ENCODE measurements at regions not wholly inside any gene's neighbourhood (a gene's known extent, or its start where the extent isn't known, plus 50 kb on each side); places are given as distances from the start of the nearest gene placed in this dataset.
"Not testable (repeated sequence)": the region's sequence is repeated elsewhere in the genome, so short reads cannot be mapped to it uniquely, and the experiment has no call there.

GRCh38 chr16:21336231-21336630, 58.1 kb upstream of the CRYM start:
- no peak overlapping the region for H3K4me2 ChIP-seq (ENCODE audit: low read length)
- CTCF ChIA-PET: no interaction called here

GRCh38 chr16:21334188-21335146, 56.4 kb upstream of the CRYM start:
- H3K9ac ChIP-seq (ENCODE audit: low read length); H3K4me2 ChIP-seq (ENCODE audit: low read length); H3K4me3 ChIP-seq (replicated peaks in 1 of 2; ENCODE audit: low read depth in 1 of 2, low read length in 2 of 2); BruUV-seq (replicated peaks); H3K27ac ChIP-seq (ENCODE audit: low read depth, low read length); ATAC-seq; POLR2A ChIA-PET; H4K20me1 ChIP-seq (ENCODE audit: insufficient read depth); CTCF ChIA-PET; H3K9me2 ChIP-seq (ENCODE audit: insufficient read depth); H3K27me3 ChIP-seq (ENCODE audit: insufficient read depth, low read length); H3K4me1 ChIP-seq (ENCODE audit: control insufficient read depth in 1 of 2, insufficient read depth in 2 of 2, low read length in 2 of 2); RAD21 ChIA-PET (ENCODE audit: low non-redundant PET in 1 of 2, low total read pairs in 2 of 2, uncharacterized antibody in 2 of 2, unreplicated experiment in 2 of 2); H3K79me2 ChIP-seq (ENCODE audit: insufficient read depth, low read length); H3K36me3 ChIP-seq (ENCODE audit: control insufficient read depth in 1 of 2, insufficient read depth in 2 of 2, low read length in 2 of 2); DNase-seq (ENCODE audit: low read depth, low spot score); intact Hi-C loops (cut with micrococcal nuclease); H3K9me3 ChIP-seq (ENCODE audit: control insufficient read depth in 1 of 2, insufficient read depth in 1 of 2, low read depth in 1 of 2, low read length in 2 of 2); H2AFZ ChIP-seq (ENCODE audit: low read depth, low read length, poor library complexity, severe bottlenecking): not testable (repeated sequence)

More at GRCh38 chr16:21336231-21336630, 58.1 kb upstream of the CRYM start:
- TF ChIP-seq POLR2AphosphoS5 (IDR thresholded peaks at IDR 0.05; ENCODE audit: low read depth, low read length) (no peak), ATF3 (IDR thresholded peaks at IDR 0.05) (no peak), ZFX (IDR thresholded peaks at IDR 0.05) (no peak), MAX (IDR thresholded peaks at IDR 0.05) (no peak), POLR2A (IDR thresholded peaks at IDR 0.05; ENCODE audit: borderline replicate concordance, extremely low read depth, insufficient read depth, insufficient read length) (no peak)
- Histone ChIP-seq H3K27me3 (ENCODE audit: insufficient read depth, low read length) (no peaks in the 10 kb centered on the region), H3K4me3 (replicated peaks in 1 of 2; ENCODE audit: low read depth in 1 of 2, low read length in 2 of 2) (no peak overlapping the region), H3K36me3 (ENCODE audit: control insufficient read depth in 1 of 2, insufficient read depth in 2 of 2, low read length in 2 of 2) (no peaks in the 10 kb centered on the region; a peak in 1 of 4 replicates), H3K79me2 (ENCODE audit: insufficient read depth, low read length) (no peaks in the 10 kb centered on the region), H3K4me1 (ENCODE audit: control insufficient read depth in 1 of 2, insufficient read depth in 2 of 2, low read length in 2 of 2) (no peaks in the 10 kb centered on the region), H3K9me3 (ENCODE audit: control insufficient read depth in 1 of 2, insufficient read depth in 1 of 2, low read depth in 1 of 2, low read length in 2 of 2) (no peaks in the 10 kb centered on the region), H2AFZ (ENCODE audit: low read depth, low read length, poor library complexity, severe bottlenecking) (no peak overlapping the region), H3K9ac (ENCODE audit: low read length) (no peak overlapping the region), H3K27ac (ENCODE audit: low read depth, low read length) (no peak overlapping the region), H4K20me1 (ENCODE audit: insufficient read depth) (no peaks in the 10 kb centered on the region), H3K9me2 (ENCODE audit: insufficient read depth) (no peaks in the 10 kb centered on the region)
- no peak for ATAC-seq
- no peak for DNase-seq (ENCODE audit: low read depth, low spot score)
- no TSS peak for BruUV-seq (replicated peaks)
- ChIA-PET RAD21 (ENCODE audit: low non-redundant PET in 1 of 2, low total read pairs in 2 of 2, uncharacterized antibody in 2 of 2, unreplicated experiment in 2 of 2) (no interaction called here), POLR2A (no interaction called here)
- intact Hi-C loops (cut with micrococcal nuclease): no loop called here

- ATAC-seq; H3K4me2 ChIP-seq (ENCODE audit: low read length); CTCF ChIA-PET: not testable (repeated sequence)
These were observed 55.6 kb upstream of the CRYM start for GRCh38 chr16:21333683-21334082.

More at GRCh38 chr16:21333683-21334082, 55.6 kb upstream of the CRYM start:
- H3K9me2 ChIP-seq (ENCODE audit: insufficient read depth); BruUV-seq (replicated peaks); H3K27me3 ChIP-seq (ENCODE audit: insufficient read depth, low read length); H3K4me3 ChIP-seq (replicated peaks in 1 of 2; ENCODE audit: low read depth in 1 of 2, low read length in 2 of 2); H3K36me3 ChIP-seq (ENCODE audit: control insufficient read depth in 1 of 2, insufficient read depth in 2 of 2, low read length in 2 of 2); intact Hi-C loops (cut with micrococcal nuclease); POLR2A ChIA-PET; H3K79me2 ChIP-seq (ENCODE audit: insufficient read depth, low read length); H4K20me1 ChIP-seq (ENCODE audit: insufficient read depth); H3K27ac ChIP-seq (ENCODE audit: low read depth, low read length); RAD21 ChIA-PET (ENCODE audit: low non-redundant PET in 1 of 2, low total read pairs in 2 of 2, uncharacterized antibody in 2 of 2, unreplicated experiment in 2 of 2); H3K9ac ChIP-seq (ENCODE audit: low read length); H3K9me3 ChIP-seq (ENCODE audit: control insufficient read depth in 1 of 2, insufficient read depth in 1 of 2, low read depth in 1 of 2, low read length in 2 of 2); H3K4me1 ChIP-seq (ENCODE audit: control insufficient read depth in 1 of 2, insufficient read depth in 2 of 2, low read length in 2 of 2); DNase-seq (ENCODE audit: low read depth, low spot score); H2AFZ ChIP-seq (ENCODE audit: low read depth, low read length, poor library complexity, severe bottlenecking): not testable (repeated sequence)

Measured in HCT116 (cell line).